Parathyroid adenoma (tissue), 2 donors: ENCODE measurements at regions not wholly inside any gene's neighbourhood (a gene's known extent, or its start where the extent isn't known, plus 50 kb on each side); places are given as distances from the start of the nearest gene placed in this dataset.
A peak's percentile ranks its signal among the peaks of the same experiment; 100 is the strongest.

Experiments used
- H2AFZ ChIP-seq: fragments of 300-600 bp; sonication (generic); one replicate; pipeline ENCODE4 v1.7.0; 2017; ENCODE audit warnings: antibody characterized with exemption, mild to moderate bottlenecking
- H3K27ac ChIP-seq: fragments of 300-600 bp; sonication (generic); one replicate; pipeline ENCODE4 v1.7.0; 2017
- H3K27me3 ChIP-seq: fragments of 300-600 bp; sonication (generic); one replicate; pipeline ENCODE4 v1.7.0; 2017; ENCODE audit warnings: low read length; ENCODE audit not compliant: control insufficient read depth, insufficient read depth
- H3K36me3 ChIP-seq: fragments of 300-600 bp; sonication (generic); one replicate; pipeline ENCODE4 v1.7.0; 2017; ENCODE audit warnings: low read length; ENCODE audit not compliant: control insufficient read depth, insufficient read depth
- H3K4me1 ChIP-seq: fragments of 300-600 bp; sonication (generic); one replicate; pipeline ENCODE4 v1.7.0; 2017; ENCODE audit warnings: control low read depth
- H3K4me2 ChIP-seq: fragments of 300-600 bp; sonication (generic); one replicate; pipeline ENCODE4 v1.7.0; 2017; ENCODE audit warnings: low read length
- H3K4me3 ChIP-seq: fragments of 300-600 bp; sonication (generic); one replicate; pipeline ENCODE4 v1.7.0; 2017; ENCODE audit warnings: low read depth, low read length
- H3K79me2 ChIP-seq: fragments of 300-600 bp; sonication (generic); one replicate; pipeline ENCODE4 v1.7.0; 2017; ENCODE audit warnings: control low read depth
- H3K9ac ChIP-seq: fragments of 300-600 bp; sonication (generic); one replicate; pipeline ENCODE4 v1.7.0; 2017; ENCODE audit warnings: mild to moderate bottlenecking
- H3K9me3 ChIP-seq: fragments of 300-600 bp; sonication (generic); one replicate; pipeline ENCODE4 v1.7.0; 2017; ENCODE audit warnings: low read length; ENCODE audit not compliant: control insufficient read depth
- CTCF ChIP-seq: fragments of 300-600 bp; sonication (generic); IDR thresholded peaks from one replicate; pipeline ENCODE4 v1.7.0; 2017; ENCODE audit warnings: antibody characterized with exemption, mild to moderate bottlenecking
- donor health status: primary hyperparathyroidism.

DNA sequence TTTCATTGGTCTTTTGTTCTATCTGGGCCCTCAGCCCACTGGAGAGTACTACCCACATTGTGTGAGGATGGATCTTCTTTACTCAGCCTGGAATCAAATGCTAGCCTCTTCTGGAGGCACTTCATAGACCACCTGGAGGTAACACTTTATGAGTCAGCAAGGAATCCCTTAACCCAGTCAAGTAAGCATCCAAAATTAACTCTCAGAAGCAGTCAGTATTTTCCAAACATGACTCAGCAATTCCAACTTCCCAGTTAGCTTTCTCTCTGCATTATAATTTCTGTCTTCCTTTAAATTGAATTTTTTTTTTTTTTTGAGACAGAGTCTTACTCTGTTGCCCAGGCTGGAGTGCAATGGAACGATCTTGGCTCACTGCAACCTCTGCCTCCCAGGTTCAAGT is 142.7 kb downstream of the ACKR3 start:
- no peak for TF ChIP-seq CTCF
- H3K4me2 ChIP-seq = no peak overlapping the region
- H2AFZ ChIP-seq = no peak overlapping the region
- H3K27me3 ChIP-seq = no peaks in the 10 kb centered on the region
- peaks cover 5% of the 10 kb centered on the region for H3K4me1 ChIP-seq
- no peak overlapping the region for H3K4me3 ChIP-seq
- H3K9ac ChIP-seq = no peak overlapping the region
- no peak overlapping the region for H3K27ac ChIP-seq
- H3K9me3 ChIP-seq = no peaks in the 10 kb centered on the region
- no peaks in the 10 kb centered on the region for H3K36me3 ChIP-seq
- no peaks in the 10 kb centered on the region for H3K79me2 ChIP-seq

- Histone ChIP-seq H3K9ac (no peak overlapping the region), H3K27me3 (no peaks in the 10 kb centered on the region), H2AFZ (peak overlapping the region; percentile 12), H3K4me1 (peaks cover 11% of the 10 kb centered on the region), H3K27ac (no peak overlapping the region), H3K4me3 (no peak overlapping the region), H3K9me3 (no peaks in the 10 kb centered on the region), H3K79me2 (no peaks in the 10 kb centered on the region), H3K36me3 (no peaks in the 10 kb centered on the region), H3K4me2 (no peak overlapping the region)
- TF ChIP-seq CTCF = no peak
These were observed 143.5 kb downstream of the ACKR3 start for GRCh38 chr2:236712961-236713673.

DNA sequence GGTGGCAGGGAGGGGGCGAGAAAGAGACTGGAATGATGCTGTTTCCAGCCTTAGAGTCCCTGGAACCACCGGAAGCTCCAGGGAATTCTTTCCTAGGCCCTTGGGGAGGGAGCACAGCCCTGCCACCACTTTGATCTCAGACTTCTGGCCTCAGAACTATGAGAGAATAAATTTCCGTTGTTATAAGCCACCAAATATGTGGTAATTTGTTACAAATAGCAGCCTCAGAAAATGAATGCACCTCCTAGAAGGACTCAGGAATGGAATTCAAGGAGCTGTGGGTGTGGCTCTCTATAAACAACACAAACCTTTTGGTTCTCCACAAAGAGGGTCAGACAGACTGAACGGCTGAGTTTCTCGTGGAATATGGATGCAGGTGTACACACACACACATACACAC is 144.5 kb downstream of the ACKR3 start:
- no peaks in the 10 kb centered on the region for H3K27me3 ChIP-seq
- H3K27ac ChIP-seq = no peak overlapping the region
- H3K9me3 ChIP-seq = no peaks in the 10 kb centered on the region
- TF ChIP-seq CTCF = no peak
- no peak overlapping the region for H2AFZ ChIP-seq
- no peak overlapping the region for H3K9ac ChIP-seq
- no peaks in the 10 kb centered on the region for H3K36me3 ChIP-seq
- H3K4me2 ChIP-seq = no peak overlapping the region
- H3K4me3 ChIP-seq = no peak overlapping the region
- H3K79me2 ChIP-seq = no peaks in the 10 kb centered on the region
- H3K4me1 ChIP-seq = peaks cover 20% of the 10 kb centered on the region

DNA sequence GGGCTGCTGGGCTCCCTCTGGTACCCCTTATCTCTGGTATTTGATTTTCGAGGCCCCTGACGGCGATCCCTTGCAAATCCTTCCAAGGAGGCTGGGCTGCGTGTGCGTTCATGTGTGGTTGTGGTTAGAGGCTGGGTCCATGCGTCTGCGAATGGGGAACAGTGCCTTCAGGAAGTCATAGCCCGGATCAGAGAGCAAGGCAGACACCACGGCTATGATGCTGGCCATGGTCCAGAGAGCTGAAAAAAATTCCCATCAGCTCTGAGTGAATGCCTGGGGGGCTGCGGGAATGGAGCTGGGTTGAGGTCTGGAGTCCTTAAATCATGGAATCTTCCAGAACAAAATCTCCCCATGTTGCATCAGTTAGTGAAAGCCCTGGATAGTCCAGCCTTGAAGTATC is 145.5 kb downstream of the ACKR3 start:
- no peak overlapping the region for H3K4me2 ChIP-seq
- peaks cover 20% of the 10 kb centered on the region for H3K4me1 ChIP-seq
- no peaks in the 10 kb centered on the region for H3K27me3 ChIP-seq
- no peak overlapping the region for H3K9ac ChIP-seq
- no peak overlapping the region for H3K27ac ChIP-seq
- H3K9me3 ChIP-seq = no peaks in the 10 kb centered on the region
- no peak for TF ChIP-seq CTCF
- H3K36me3 ChIP-seq = no peaks in the 10 kb centered on the region
- H3K4me3 ChIP-seq = no peak overlapping the region
- no peaks in the 10 kb centered on the region for H3K79me2 ChIP-seq
- no peak overlapping the region for H2AFZ ChIP-seq

- no peak overlapping the region for H3K27ac ChIP-seq
- H3K9ac ChIP-seq = no peak overlapping the region
- no peak overlapping the region for H3K4me2 ChIP-seq
- no peaks in the 10 kb centered on the region for H3K9me3 ChIP-seq
- peaks cover 20% of the 10 kb centered on the region for H3K4me1 ChIP-seq
- TF ChIP-seq CTCF = no peak
- H3K79me2 ChIP-seq = no peaks in the 10 kb centered on the region
- H3K27me3 ChIP-seq = no peaks in the 10 kb centered on the region
- H3K4me3 ChIP-seq = no peak overlapping the region
- H3K36me3 ChIP-seq = no peaks in the 10 kb centered on the region
- no peak overlapping the region for H2AFZ ChIP-seq
These were observed 145.9 kb downstream of the ACKR3 start for GRCh38 chr2:236715491-236715961.
